ENCODE measurements at regions not wholly inside any gene's neighbourhood (a gene's known extent, or its start where the extent isn't known, plus 50 kb on each side); places are given as distances from the start of the nearest gene placed in this dataset.

DNA sequence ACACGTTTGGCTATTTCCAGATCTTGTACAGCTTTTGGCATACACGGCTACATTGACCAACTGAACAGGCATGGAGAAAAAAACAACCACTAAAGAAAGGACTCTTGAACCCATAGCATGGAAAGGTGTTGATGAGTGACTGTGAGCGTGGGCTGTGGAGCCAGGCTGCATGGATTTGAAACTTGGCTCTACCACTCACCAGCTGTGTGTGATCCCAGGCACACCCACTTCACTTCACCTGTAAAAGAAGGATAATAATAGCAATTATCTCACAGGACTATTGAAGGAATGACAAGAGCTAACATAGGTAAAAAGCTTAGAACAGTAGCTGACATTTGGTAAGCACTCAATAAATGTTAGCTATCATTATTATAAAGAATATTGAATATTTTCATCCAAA lies 301.7 kb upstream of the CPEB2 start:
- ChIA-PET CTCF (no interaction called here), POLR2A (no interaction called here)
- no peak overlapping the region for H3K27ac ChIP-seq (ENCODE audit: low read depth, low read length)
- TF ChIP-seq, protein P1, sequence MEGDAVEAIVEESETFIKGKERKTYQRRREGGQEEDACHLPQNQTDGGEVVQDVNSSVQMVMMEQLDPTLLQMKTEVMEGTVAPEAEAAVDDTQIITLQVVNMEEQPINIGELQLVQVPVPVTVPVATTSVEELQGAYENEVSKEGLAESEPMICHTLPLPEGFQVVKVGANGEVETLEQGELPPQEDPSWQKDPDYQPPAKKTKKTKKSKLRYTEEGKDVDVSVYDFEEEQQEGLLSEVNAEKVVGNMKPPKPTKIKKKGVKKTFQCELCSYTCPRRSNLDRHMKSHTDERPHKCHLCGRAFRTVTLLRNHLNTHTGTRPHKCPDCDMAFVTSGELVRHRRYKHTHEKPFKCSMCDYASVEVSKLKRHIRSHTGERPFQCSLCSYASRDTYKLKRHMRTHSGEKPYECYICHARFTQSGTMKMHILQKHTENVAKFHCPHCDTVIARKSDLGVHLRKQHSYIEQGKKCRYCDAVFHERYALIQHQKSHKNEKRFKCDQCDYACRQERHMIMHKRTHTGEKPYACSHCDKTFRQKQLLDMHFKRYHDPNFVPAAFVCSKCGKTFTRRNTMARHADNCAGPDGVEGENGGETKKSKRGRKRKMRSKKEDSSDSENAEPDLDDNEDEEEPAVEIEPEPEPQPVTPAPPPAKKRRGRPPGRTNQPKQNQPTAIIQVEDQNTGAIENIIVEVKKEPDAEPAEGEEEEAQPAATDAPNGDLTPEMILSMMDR (IDR thresholded peaks at IDR 0.05; ENCODE audit: low read depth, low read length) = no peak
- H3K27me3 ChIP-seq (ENCODE audit: control insufficient read depth, insufficient read depth, low read length) = no peaks in the 10 kb centered on the region
- DNase-seq (ENCODE audit: low read depth, low spot score) = no peak
- no peaks in the 10 kb centered on the region for H3K9me3 ChIP-seq (ENCODE audit: control insufficient read depth, insufficient read depth, low read length)
- H3K4me3 ChIP-seq (ENCODE audit: low read depth, low read length) = no peak overlapping the region

DNA sequence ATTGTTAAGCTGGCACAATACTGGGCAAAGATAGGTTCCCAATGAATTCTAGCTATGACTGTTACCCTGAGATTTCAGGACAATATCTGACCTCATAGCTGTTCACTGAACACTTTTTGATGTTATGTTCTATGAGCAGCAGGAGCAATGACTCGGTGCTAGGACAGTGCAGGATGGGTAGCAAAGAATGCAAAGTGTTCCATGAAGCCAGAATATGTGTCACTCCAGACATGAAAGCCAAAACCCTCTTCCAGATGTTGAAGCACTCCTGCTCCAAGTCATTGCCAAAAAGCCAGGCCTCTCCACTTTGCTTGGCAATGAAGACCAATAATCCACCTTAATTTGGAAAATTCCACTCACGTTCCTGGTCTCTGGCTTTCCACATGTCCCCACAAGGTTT lies 300.9 kb upstream of the CPEB2 start:
- ChIA-PET POLR2A (no interaction called here), CTCF (no interaction called here)
- Histone ChIP-seq H3K9me3 (ENCODE audit: control insufficient read depth, insufficient read depth, low read length) (no peaks in the 10 kb centered on the region), H3K27ac (ENCODE audit: low read depth, low read length) (no peak overlapping the region), H3K4me3 (ENCODE audit: low read depth, low read length) (no peak overlapping the region), H3K27me3 (ENCODE audit: control insufficient read depth, insufficient read depth, low read length) (no peaks in the 10 kb centered on the region)
- TF ChIP-seq, protein P1 (IDR thresholded peaks at IDR 0.05; ENCODE audit: low read depth, low read length) = no peak
- no peak for DNase-seq (ENCODE audit: low read depth, low spot score)

DNA sequence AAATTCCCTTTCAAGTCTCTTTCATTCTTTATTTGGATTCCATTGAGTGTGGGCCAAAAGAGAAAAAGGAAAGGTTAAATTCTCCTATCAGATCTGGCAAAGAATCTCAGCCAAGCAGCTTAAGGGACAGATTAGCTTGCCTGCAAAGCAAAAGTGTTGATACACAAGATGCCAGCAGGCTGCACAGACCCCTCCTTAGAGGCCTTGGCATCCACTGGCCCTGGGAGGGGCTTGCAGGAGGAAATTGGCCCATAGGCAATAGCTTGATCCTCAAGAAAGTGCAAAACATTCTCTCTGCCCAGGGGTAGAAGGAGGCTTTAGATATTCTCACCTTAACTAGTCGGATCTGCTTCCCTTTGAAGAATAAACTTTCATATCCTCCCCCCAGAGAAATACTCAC lies 300.4 kb upstream of the CPEB2 start:
- ChIA-PET CTCF (no interaction called here), POLR2A (no interaction called here)
- Histone ChIP-seq H3K9me3 (ENCODE audit: control insufficient read depth, insufficient read depth, low read length) (no peaks in the 10 kb centered on the region), H3K4me3 (ENCODE audit: low read depth, low read length) (no peak overlapping the region), H3K27me3 (ENCODE audit: control insufficient read depth, insufficient read depth, low read length) (no peaks in the 10 kb centered on the region), H3K27ac (ENCODE audit: low read depth, low read length) (no peak overlapping the region)
- DNase-seq (ENCODE audit: low read depth, low spot score) = no peak
- TF ChIP-seq, protein P1 (IDR thresholded peaks at IDR 0.05; ENCODE audit: low read depth, low read length) = no peak

DNA sequence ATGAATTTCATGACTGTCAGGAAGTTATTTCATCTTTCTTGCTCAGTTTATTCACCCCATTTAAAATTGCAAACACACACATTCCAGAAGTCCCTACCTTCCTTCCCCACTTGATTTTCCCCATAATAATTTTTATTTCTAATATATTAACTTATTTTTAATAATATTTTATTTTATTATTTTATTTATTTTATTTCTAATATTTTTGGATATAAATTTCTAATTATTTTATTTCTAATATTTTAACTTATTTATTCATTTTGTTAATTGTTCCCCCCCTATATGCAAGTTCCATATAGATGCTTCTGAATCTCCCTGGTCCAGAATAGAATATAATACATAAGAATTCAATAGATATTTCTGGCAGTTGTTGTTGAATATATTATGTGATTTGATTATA lies 293.7 kb upstream of the CPEB2 start:
- ChIA-PET CTCF (no interaction called here), POLR2A (no interaction called here)
- TF ChIP-seq, protein P1 (IDR thresholded peaks at IDR 0.05; ENCODE audit: low read depth, low read length) = no peak

DNA sequence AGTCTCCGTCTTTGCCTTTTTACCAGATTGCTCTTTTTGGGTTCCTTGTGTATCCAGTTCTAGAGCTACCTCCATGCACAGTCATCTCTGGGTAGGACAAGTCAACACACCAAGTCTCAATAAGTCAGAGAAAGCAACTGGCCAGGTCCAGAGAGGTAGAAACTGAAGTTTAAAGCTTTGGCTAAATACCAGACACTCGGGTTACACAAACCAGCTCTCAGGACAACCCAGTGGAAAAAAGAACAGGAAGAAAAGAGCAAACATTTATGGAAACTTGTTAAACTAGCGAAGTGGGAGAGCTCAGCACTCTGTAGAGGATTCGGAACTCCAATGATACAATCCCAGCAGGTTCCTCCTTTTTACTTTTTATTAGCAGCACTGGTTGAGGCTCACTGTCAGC lies 291.0 kb upstream of the CPEB2 start:
- H3K9me3 ChIP-seq (ENCODE audit: control insufficient read depth, insufficient read depth, low read length) = no peaks in the 10 kb centered on the region
- CTCF ChIA-PET = no interaction called here
- no peak for DNase-seq (ENCODE audit: low read depth, low spot score)
- POLR2A ChIA-PET = no interaction called here
- TF ChIP-seq, protein P1 (IDR thresholded peaks at IDR 0.05; ENCODE audit: low read depth, low read length) = no peak
- no peak overlapping the region for H3K27ac ChIP-seq (ENCODE audit: low read depth, low read length)
- no peak overlapping the region for H3K4me3 ChIP-seq (ENCODE audit: low read depth, low read length)
- no peaks in the 10 kb centered on the region for H3K27me3 ChIP-seq (ENCODE audit: control insufficient read depth, insufficient read depth, low read length)

More for the DNA sequence above, 293.7 kb upstream of the CPEB2 start:
- DNase-seq (ENCODE audit: low read depth, low spot score) = no peak
- Histone ChIP-seq H3K27me3 (ENCODE audit: control insufficient read depth, insufficient read depth, low read length) (no peaks in the 10 kb centered on the region), H3K27ac (ENCODE audit: low read depth, low read length) (no peak overlapping the region), H3K9me3 (ENCODE audit: control insufficient read depth, insufficient read depth, low read length) (no peaks in the 10 kb centered on the region), H3K4me3 (ENCODE audit: low read depth, low read length) (no peak overlapping the region)
